HG02870 (cell line): ENCODE measurements at regions not wholly inside any gene's neighbourhood (a gene's known extent, or its start where the extent isn't known, plus 50 kb on each side); places are given as distances from the start of the nearest gene placed in this dataset.
"Not testable (repeated sequence)": the region's sequence is repeated elsewhere in the genome, so short reads cannot be mapped to it uniquely, and the experiment has no call there.

Experiments used
- ATAC-seq: cut with Tn5 transposase; IDR thresholded peaks from one replicate; pipeline ENCODE4 v1.9.1; 2021; ENCODE audit warnings: mild to moderate bottlenecking, moderate library complexity; ENCODE audit not compliant: unreplicated experiment

- no peak for ATAC-seq
These were observed 208.2 kb upstream of the ZNF217 start for GRCh38 chr20:53801609-53802370.

- ATAC-seq: no peak
These were observed 207.4 kb upstream of the ZNF217 start for GRCh38 chr20:53800883-53801604.

DNA sequence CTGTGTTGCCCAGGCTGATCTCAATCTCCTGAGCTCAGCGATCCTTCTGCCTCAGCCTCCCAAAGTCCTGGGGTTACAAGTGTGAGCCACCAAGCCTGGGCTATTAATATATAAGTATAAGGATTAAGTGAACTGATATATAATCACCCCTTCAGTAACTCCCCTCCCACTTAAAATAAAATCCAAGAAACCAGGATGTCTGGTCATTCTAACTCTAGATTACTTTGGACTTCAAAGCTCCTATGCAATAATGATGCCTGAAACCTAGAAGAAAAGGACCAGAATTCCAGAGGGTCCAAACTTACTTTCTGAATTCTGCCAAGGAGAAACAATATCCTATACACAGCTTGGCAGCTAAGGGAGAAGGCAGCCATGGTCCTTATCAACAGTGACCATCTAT lies 206.8 kb upstream of the ZNF217 start:
- no peak for ATAC-seq

DNA sequence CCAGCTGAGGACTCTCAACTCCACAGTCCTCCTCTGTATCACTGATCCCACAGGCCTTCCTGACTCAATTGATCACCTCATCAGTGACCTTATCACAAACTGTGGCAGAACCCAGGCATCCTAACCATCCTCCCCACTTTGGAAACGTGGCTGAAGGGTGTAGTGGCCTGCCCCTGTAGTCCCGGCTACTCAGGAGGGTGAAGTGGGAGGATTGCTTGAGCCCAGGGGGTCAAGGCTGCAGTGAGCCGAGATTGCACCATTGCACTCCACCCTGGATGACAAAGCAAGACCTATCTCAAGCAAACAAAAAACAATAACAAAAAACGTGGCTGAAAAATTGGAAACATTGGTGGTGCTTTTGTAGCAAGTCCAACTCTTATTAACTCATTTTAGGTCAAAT lies 203.4 kb upstream of the ZNF217 start:
- ATAC-seq: no peak

DNA sequence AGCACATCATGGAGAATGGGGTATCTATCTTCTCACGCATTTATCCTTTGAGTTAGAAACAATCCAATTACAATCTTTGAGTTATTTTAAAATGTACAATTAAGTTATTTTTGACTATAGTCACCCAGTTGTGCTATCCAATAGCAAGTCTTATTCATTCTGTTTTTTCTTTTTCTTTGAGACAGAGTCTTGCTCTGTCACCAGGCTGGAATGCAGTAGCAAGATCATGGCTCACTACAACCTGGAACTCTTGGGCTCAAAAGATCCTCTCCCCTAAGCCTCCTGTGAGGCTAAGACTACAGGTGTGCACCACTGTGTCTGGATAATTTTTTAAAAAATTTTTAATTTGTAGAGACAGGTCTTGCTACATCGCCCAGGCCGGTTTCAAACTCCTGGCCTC lies 201.5 kb upstream of the ZNF217 start:
- ATAC-seq: no peak

GRCh38 chr20:53794529-53795115 lies 201.0 kb upstream of the ZNF217 start:
- no peak for ATAC-seq

- ATAC-seq: no peak
These were observed 200.2 kb upstream of the ZNF217 start for GRCh38 chr20:53793783-53794383.

DNA sequence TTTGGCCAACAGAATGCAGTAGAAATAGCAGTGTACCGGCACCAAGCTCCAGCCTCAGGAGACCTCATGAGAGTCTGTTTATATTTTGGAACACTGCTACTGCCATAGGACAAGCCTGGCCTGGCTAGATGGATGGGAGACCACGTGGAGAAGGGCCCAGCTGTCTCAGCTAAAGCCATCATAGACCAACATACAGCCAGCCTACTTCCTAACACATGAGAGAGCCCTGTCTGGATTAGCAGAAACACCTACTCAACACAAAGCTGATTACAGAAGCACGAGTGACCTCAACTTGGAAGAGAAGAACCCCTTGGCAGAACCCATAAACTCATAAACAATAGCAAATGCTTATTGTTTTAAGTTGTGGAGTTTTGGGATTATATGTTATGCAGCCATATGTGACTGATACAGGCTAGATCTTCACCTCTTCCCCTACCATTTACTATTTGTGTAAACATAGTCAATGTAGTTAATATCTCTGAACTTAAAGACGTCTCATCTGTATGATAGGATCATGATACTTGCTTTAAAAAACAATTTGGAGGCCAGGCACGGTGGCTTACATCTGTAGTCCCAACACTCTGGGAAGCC lies 199.4 kb upstream of the ZNF217 start:
- no peak for ATAC-seq

DNA sequence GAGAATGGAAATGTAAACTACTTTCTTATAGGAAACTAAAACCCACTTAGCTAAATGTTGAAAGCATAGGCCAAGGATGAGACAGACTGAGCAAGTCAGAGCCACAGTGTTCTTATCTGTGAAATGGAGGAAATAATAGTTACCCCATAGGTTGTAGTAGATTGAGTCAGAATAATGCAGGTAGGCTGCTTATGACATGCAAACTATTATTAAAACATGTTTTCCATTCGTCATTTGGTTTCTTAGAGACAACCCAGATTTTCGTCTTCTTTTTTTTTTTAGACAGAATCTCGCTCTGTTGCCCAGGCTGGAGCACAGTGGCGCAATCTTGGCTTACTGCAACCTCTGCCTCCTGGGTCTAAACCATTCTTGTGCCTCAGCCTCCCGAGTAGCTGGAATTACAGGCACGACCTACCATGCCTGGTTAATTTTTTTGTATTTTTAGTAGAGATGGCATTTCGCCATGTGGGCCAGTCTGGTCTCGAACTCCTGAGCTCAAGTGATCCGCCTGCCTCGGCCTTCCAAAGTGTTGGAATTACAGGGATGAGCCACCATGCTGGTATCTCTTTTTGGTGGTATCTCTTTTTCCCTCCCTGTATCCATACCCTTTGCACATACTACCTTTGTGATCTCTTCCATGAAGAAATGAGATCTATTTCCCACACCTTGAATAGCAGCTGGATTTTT lies 196.5 kb upstream of the ZNF217 start:
- ATAC-seq: no peak

GRCh38 chr20:53788253-53789022 lies 194.8 kb upstream of the ZNF217 start:
- no peak for ATAC-seq

DNA sequence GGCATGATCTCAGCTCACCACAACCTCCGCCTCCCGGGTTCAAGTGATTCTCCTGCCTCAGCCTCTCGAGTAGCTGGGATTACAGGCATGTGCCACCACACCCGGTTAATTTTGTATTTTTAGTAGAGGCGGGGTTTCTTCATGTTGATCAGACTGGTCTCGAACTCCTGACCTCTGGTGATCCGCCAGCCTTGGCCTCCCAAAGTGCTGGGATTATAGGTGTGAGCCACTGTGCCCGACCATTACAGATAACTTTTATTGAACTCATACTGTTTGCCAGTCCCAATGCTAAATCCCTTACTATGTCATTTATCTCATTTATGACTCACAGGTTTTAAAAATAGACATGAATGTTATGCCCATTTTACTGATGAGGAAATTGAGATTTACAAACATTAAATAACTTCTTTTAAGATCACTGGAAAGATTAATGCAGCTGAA lies 193.9 kb upstream of the ZNF217 start:
- not testable (repeated sequence) for ATAC-seq

DNA sequence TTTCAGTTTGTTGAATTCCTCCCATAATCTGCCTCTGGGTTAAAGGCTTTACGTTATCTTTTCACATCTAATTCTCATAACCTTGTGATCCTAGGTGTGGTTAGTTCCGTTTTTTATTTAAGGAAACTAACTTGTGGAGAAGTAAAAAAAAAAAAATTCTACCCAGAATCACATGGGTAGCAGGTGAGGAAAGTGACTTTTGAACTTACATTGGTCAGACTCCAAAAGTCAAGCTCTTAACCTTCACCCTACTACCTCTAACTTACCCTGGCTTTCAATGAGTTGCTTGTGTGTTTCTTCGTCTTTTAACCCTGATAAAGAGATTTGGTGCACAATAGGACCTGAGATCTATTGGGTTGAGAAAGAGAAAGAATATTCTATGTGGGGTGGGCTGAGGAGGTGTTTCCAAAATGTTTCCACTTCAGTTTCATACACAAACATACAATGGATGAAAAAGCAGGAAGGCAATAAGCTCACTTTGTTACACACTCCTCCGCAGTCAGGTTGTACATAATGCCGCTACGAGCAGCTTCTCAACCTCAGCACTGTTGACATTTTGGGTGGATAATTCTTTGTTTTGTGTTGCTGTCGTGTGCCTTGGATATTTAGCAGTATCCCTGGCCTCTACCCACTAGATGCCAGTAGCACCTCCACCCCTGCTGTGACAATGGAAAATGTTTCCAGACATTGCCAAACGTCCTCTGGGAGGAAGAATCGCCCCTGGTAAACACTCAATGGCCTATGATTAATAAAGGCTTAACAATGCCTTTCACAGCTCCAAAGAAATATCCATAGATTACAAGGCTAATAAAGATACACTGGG lies 193.0 kb upstream of the ZNF217 start:
- ATAC-seq: no peak

DNA sequence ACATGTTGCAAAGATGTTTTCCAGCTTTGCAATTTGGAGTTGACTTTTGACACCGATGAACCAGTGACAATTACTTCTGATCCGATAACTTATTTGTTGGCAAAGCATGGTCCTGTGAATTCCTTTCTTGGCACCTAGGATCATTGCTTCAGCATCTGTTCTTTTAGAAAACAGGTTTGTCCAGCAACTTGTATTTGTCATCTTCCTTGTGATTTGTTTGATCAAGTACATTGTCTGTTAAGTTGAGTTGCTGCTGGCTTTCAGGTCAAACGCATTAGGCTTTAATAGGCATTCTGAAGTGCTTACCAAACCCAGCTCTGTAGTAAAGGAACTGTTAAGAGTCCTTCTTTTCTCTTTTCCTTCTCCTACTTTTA lies 192.4 kb upstream of the ZNF217 start:
- no peak for ATAC-seq

DNA sequence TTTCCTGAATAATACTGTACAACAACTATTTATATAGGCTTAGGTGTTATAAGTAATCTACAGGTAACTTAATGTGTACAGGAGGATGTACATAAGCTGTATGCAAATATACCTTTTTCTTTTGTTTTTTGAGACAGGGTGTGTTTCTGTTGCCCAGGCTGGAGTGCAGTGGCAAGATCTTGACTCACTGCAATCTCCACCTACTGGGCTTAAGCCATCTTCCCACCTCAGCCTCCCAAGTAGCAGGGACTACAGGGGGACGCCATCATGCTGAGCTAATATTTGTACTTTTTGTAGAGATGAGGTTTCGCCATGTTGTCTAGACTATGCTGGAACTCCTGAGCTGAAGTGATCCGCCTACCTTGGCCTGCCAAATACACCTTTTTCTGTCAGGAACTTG lies 191.7 kb upstream of the ZNF217 start:
- ATAC-seq: no peak

GRCh38 chr20:53783768-53784167 lies 190.1 kb upstream of the ZNF217 start:
- no peak for ATAC-seq

GRCh38 chr20:53782612-53783246 lies 189.1 kb upstream of the ZNF217 start:
- no peak for ATAC-seq

- ATAC-seq: no peak
These were observed 186.2 kb upstream of the ZNF217 start for GRCh38 chr20:53779822-53780221.

- ATAC-seq: no peak
These were observed 185.1 kb upstream of the ZNF217 start for GRCh38 chr20:53778736-53779135.
